A172 (cell line): ENCODE measurements at regions not wholly inside any gene's neighbourhood (a gene's known extent, or its start where the extent isn't known, plus 50 kb on each side); places are given as distances from the start of the nearest gene placed in this dataset.
"Not testable (repeated sequence)": the region's sequence is repeated elsewhere in the genome, so short reads cannot be mapped to it uniquely, and the experiment has no call there.

ENCODE experiments used
- DNase-seq: peaks from one replicate; pipeline ENCODE4 v3.0.0-alpha.2; 2015; ENCODE audit warnings: low spot score

DNA sequence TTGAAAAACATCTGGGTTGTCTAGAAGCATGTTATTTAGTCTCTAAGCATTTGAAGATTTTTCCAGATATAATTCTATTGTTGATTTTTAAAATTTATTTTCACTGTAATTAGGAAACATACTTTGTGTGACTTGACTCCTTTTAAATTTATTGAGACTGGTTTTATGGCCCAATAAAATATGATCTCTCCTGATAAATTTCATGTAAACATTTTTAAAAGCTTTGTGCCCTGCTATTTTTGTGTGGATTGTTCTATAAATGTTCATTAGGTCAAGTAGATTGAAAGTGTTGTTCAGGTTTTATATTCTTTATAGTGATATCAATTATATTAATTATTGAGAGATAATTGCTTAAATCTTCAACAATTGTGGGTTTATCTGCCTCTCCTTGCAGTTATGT is 105.4 kb downstream of the RFX6 start:
- DNase-seq: no peak

GRCh38 chr6:116983375-116983774 is 106.3 kb downstream of the RFX6 start:
- no peak for DNase-seq

- DNase-seq: no peak
These were observed 109.8 kb downstream of the RFX6 start for GRCh38 chr6:116986819-116987218.

DNA sequence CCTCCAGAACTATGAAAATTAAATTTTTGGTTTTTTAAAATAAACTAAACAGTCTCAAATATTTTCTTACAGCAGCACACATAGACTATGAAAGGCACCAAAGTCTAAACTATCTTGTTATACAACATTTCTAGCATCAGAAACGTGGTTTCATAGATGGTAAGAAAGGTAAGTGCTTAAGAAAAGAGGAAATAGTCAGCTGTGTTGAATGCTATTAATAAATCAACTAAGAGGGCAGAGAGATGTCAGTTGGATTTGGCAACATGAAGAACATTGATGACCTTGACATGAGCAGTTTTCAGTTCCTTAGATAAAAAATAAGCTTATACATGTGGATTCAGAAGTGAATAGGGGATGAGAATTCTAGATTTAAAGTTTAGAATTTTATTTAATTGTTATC is 113.6 kb downstream of the RFX6 start:
- DNase-seq: no peak

GRCh38 chr6:116992546-116992945 is 115.5 kb downstream of the RFX6 start:
- DNase-seq: no peak

GRCh38 chr6:116994447-116994846 is 117.4 kb downstream of the RFX6 start:
- no peak for DNase-seq

- no peak for DNase-seq
These were observed 119.8 kb downstream of the RFX6 start for GRCh38 chr6:116996842-116997241.

- DNase-seq: no peak
These were observed 120.5 kb downstream of the RFX6 start for GRCh38 chr6:116997496-116997895.

DNA sequence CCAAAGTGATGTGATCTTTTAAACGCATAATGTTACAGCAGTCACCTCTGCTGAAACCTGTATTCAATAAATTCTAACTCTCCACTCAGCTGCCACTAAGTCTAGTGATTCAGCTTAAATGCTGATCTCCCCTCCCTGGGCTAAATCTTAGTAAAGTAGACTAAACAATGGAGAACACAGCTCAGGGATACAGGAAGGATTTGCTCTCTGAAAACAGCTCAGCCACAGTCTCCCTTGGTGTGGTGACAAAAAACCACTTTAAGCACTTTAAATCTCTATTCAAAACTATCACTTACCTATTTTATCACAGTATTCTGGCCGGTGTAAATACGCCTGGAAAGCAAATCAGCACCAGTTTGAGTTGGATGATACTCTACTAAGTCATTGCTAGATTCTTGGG is 130.6 kb downstream of the RFX6 start:
- no peak for DNase-seq

DNA sequence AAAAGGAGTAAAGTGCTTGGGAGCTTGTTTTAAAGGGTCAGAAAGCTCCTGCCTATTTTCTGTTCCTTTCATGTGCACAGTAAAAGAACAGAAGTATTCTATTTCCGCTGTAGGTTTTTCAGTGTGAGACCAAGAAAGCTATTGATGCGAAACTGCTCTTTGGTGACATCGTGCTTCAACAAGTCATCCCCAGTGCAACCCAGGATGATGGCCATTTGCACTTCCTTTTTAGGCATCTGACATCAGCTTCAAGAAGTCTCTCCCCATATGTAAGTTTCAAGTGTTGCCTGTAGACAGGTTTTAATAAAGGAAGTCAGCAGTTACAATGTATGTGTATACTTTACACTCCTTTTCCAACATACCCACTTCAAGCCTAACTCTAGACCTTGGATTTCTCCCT is 131.6 kb downstream of the RFX6 start:
- no peak for DNase-seq

DNA sequence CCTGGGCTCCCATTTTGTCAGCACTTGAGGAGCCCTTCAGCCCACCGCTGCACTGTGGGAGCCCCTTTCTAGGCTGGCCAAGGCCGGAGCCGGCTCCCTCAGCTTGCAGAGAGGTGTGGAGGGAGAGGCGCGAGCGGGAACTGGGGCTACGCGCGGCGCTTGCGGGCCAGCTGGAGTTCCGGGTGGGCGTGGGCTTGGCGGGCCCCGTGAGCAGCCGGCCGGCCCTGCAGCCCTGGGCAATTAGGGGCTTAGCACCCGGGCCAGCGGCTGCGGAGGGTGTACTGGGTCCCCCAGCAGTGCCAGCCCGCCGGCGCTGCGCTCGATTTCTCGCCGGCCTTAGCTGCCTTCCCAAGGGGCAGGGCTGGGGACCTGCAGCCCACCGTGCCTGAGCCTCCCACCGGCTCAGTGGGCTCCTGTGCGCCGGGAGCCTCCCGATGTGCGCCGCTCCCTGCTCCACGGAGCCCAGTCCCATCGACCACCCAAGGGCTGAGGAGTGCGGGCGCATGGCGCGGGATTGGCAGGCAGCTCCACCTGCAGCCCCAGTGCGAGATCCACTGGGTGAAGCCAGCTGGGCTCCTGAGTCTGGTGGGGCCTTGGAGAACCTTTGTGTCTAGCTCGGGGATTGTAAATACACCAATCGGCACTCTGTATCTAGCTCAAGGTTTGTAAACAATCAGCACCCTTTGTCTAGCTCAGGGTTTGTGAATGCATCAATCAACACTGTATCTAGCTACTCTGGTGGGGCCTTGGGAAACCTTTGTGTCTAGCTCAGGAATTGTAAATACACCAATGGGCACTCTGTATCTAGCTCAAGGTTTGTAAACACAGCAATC is 137.8 kb downstream of the RFX6 start:
- not testable (repeated sequence) for DNase-seq

- not testable (repeated sequence) for DNase-seq
These were observed 138.4 kb downstream of the RFX6 start for GRCh38 chr6:117015474-117015804.

DNA sequence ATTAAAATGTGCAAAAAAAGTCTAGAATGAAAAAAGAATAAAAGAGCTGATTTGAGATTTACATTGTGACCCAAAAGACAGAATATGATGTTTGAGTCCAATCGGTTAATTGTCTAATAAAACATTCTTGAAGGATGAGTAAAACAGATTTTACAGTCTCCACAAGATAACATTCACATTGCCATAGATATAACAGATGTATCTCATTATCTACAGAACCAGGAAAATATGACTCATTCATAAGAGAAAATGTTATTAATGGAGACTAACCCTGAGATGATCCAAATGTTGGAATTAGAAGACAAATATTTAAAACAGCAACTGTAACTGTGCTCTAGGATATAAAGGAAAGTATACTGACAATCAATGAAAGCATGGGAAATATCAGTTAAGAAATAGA is 141.7 kb downstream of the RFX6 start:
- DNase-seq: peak; percentile 52

DNA sequence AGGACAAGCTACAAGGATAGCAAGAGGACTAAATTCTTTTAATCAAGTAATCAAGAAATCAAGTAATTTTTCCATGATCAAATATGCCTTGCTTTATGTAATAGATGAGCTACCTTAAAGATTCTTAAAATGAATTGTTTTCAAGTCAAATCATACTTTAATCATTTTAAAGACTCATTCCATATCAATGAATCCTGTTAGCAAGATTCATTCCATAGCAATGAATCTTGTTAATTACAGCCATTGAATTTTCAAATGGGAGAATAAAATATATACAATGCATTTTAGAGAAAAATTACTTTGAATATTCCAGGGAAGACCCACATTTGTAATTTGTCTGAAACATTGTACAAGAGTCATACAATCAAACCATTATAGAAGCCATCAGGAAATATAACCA is 145.7 kb downstream of the RFX6 start:
- no peak for DNase-seq

- no peak for DNase-seq
These were observed 148.3 kb downstream of the RFX6 start for GRCh38 chr6:117025310-117025709.

DNA sequence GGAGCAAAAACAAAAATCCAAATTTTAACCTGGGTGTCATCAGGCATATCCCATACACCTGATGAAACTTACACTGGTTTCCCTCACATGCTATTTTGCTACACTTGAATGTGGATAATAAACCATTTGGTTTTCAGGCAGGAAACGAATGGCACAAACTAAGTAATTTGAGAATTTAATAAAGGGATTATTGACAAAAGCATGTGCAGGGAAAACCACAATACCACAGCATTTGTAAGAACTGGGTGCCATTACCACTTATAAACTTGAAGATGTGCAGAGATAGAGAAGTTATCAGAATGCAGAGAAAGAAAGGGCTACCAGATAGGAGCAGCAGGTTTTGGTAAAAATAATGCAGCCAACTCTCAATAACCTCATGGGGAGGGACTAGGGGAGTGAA is 151.2 kb downstream of the RFX6 start:
- DNase-seq: no peak

- DNase-seq: no peak
These were observed 157.5 kb downstream of the RFX6 start for GRCh38 chr6:117034547-117034946.

DNA sequence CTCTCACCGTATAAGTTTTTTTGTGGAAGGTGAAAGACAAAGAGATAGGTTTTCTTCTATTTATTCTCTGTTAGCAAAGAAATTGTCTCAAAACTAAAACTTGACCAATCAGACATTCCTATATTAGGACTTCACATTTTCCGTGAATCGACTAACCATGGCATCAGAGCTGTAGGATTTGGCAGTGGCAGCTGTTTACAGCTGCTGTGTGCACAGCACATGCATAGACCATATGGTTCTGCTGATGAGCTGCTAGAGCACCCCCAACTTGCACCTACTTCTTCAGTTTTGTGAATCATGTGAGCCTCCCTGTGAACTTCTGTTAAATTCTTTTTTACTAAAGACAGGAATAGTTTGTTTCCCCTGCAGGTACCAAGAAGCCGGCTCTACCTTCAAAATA is 157.9 kb downstream of the RFX6 start:
- DNase-seq: no peak

DNA sequence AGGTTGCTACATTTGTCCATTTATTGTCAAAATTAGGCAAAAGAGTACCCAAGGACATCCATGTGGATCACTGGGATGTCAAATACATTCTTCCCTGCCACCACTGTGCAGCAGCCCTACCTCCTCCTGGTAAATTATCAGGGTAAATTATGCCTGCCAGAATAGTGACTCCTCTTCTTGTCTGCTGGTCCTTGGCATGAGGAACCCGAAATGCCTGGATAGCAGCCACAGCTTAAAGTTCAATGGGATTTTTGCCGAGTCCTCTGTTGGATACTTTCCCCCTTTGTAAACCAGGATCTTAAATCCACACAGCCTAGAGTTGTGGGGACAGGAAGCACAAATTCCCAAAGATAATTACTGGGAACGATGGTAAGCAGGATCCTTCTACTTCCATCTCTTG is 173.3 kb downstream of the RFX6 start:
- no peak for DNase-seq

GRCh38 chr6:117072134-117072533 is 193.2 kb upstream of the VGLL2 start:
- DNase-seq: no peak

DNA sequence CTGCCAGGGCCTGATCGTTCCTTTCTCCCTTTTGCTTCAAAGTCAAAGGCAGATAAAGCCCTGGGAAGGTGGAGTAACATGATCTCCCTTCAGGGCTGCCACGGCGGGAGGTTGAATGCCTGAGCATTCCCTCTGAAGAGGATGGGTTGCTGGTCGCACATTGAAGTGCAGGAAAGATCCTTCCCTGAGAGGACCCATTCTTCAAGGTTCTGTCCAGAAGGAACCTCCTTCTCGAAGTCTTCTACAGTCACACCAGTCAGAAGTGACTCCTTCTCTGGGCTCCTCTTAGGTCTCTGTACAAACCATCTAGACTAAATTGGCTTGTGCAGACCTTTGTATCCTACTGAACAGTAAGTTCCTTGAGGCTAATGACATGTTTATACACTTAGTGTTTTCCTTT is 192.6 kb upstream of the VGLL2 start:
- DNase-seq: no peak

GRCh38 chr6:117074672-117075071 is 190.7 kb upstream of the VGLL2 start:
- DNase-seq: peak; percentile 5

- no peak for DNase-seq
These were observed 190.1 kb upstream of the VGLL2 start for GRCh38 chr6:117075218-117075617.

GRCh38 chr6:117076076-117076475 is 189.3 kb upstream of the VGLL2 start:
- DNase-seq: no peak
